COR-L47 (cell line): ENCODE measurements at regions not wholly inside any gene's neighbourhood (a gene's known extent, or its start where the extent isn't known, plus 50 kb on each side); places are given as distances from the start of the nearest gene placed in this dataset.

Experiments
- DNase-seq: peaks from one replicate; lab custom pipeline; 2025; lab: John Stamatoyannopoulos, UW

DNA sequence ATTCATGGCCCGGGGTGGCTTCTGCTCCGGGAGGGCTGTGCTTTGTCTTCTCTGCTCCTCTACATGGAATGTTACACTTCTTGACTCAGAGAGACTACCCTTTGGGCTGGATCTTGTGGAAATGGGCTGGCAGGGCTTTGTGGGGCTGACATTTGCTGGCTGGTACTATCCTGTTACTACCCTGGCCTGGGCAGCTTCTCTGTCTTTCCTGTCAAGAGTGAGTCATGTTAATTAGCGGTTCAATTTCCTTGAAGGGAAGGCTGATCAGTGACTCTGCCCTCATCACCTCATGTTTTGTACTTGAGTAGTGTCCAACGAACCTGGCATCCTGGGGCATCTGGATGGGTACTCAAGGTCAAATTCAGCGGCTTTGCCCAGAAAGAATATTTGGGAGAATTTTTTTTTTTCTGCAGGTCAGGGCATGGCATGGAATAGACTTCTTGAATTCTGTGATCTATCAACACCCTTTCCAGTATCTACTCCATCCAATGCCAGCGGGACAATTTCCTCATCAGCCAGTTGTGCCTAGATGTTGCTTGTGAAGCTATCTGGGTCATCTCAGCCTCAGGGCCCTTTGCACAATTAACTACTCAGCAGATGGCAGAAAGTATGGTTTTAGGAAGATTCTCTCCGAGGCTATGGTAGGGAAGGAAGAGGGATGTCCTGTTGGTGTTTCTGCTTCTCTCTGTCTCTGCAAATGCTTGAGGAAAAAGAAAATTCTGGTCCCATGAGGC, 140.5 kb upstream of the PLET1 start:
- no peak for DNase-seq

DNA sequence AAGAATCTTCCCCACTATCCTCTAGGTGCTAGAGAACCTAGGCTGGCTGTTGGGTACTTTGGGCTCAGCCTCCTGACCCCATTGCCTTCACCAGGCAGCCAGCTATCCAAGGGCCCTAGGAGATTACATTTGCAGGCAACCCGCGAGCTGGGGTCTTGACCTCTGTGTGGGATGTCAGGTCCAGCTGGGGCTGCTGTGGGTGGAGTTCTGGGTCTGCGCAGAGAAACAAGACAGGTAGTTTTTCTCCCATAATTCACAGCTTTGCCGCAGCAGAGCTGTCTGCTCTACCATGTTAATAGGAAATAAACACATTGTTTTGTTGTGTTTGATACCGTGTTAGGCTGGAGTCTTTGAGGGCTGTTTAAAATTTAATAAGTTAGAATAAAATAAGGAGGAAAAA, 142.8 kb upstream of the PLET1 start:
- DNase-seq: no peak

DNA sequence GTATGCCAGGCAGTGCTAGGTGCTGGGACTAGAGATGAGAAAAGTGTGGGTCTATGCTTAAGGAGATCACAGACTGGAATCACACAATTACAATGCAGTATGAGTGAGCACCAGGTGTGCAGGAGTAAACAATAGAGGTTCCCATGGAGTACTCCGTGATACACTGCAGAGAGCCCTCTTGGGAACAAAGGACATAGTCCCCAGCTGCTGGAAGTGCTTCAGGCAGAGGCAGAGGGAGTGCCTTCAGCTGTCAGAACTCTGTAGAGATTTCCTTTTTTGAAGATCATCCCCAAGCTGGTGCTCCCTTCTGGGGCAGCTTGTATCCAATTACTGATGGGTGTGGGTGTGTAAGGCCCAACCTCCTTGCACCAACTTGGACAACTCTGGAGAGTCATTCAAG, 143.5 kb upstream of the PLET1 start:
- DNase-seq: peak; percentile 69

DNA sequence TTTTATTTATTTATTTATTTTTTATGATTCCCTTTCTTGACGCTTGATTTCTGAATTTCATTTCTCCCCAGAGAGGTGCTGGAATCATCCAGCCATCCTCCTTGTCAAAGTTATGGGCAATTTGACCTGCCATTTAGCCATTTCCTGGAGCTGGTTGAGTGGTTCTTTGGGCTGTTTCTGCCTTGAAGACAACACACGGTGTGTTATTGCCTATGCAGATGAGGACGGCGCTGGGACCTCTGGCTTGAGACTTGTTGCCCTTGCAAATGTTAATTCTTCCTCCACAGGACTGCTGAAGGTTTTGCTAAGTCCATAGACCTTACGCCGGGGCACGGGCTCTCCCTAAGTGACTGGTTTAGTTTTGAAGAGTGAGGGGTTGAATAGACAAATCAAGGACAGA, 147.9 kb upstream of the PLET1 start:
- no peak for DNase-seq

DNA sequence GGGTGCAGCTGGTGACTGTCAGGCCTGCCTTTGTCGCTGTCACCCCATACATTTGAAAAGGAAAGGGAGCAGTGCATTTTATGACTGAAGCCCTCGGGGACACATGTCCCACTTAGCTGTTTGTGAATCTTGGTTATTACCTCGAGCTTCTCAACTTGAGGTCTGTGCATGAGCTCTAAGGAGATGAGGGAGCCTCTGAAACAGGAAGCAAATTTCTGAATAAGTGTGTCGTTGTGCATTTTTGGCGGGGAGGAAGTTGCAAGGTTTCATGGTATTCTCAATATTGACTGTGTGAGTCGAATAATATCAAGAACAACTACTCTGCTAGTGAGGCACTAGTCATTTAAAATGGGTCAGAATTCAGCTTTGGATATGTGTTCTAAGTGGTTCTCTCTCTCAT, 149.7 kb upstream of the PLET1 start:
- DNase-seq: no peak

DNA sequence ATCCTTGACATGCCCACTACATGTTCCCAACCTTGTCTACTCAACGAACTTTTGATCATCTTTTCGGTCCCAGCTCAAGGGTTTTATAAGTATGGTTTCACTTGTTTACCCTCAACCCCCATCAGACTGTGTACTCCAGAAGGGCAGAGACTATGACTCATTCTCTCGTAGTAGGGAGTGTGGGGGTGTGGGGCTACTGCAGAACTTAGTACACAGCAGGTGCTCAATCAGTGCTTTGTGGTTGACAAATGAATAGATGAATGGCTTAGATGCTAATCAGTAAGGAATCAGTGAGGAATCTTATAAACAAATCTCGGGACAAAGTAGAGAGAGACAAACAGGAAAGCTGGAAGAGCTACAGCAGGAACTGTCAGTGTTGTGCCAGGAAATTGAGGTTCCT, 151.7 kb upstream of the PLET1 start:
- no peak for DNase-seq

DNA sequence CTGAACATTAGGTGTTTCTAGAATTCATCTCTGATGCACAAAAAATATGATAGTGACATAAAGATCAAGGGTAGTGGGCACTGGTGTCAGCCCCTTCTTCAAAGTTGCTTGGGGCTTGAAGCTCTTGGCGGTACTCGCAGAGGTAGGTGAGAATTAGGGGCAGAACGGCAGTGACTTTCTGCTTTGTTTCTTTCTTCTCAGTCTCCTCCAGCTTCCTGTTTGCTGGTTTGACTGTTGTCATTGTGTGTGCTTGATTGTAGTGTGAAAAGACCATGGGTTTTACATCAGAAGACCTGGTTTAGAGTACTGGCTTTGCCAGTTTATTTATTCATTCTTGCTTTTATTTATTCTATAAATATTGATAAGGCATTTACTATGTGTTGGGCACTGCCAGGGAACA, 156.7 kb upstream of the PLET1 start:
- no peak for DNase-seq

DNA sequence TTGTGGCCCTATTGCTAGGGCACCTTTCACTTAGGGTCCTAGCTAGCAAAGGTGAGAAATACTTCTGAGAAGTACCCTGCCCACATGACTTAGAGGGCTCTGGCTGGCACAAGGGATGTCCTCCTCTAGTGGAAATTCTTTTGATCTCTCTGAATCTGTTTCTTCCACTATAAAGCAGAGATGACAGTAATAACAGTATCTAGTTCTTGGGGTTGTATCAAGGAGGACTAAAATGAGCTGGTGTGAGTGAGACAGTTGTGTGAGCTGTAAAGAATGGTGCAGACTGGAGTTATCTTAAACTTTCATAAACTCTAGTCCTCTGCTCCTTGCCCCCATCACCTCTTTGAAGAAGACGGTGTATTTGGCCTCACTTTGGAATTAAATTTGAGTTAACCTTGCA, 157.8 kb upstream of the PLET1 start:
- DNase-seq: no peak

DNA sequence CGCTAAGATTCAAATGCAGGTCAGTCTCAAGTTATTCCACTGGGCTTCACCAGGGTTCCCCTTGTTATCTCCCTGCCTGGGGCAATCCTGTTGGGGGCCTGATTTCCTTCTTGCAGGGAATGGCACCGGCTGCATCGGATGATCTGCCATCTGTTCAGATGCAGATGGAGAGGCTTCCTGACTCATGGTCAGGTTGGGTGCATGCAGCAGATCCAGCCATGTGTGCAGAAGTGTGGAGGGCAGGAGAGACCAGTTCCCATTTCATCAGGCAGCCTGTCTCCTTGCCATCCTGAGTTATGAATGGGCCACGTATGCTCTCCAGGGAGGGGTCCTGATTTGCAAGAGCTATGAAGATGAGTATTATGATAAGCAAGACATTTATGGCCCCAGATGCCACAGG, 161.2 kb upstream of the PLET1 start:
- no peak for DNase-seq

DNA sequence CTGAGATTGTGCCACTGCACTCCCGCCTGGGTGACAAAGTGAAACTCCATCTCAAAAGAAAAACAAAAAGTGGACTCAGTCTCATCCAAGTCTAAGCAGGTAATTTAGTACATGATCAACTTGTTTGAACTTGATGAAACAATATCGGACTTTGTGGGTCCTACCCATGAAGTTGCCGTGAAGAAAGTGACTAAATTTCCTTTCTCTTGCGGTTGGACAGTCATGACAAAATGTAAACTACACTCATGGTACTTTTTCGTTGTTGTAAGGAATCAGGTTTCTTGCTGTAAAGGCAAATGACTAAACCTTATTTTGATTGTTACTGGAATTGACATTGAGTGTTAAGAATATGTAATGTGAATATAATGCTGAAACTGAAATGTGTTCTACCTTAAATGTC, 164.5 kb upstream of the PLET1 start:
- DNase-seq: no peak

DNA sequence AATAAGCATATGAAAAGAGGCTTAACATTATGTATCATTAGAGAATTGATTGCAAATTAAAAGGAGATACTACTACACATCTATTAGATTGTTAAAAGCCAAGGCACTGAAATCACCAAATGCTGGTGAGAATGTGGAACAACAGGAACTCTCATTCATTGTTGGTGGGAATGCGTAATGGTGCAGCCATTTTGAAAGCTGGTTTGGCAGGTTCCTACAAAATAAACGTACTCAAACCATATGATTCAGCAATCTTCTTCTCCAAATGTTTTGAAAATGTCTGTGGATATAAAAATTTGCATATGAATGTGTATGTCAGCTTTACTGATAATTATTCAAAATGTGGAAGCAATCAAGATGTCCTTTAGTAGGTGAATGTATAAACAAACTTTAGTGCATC, 176.4 kb upstream of the PLET1 start:
- DNase-seq: no peak

DNA sequence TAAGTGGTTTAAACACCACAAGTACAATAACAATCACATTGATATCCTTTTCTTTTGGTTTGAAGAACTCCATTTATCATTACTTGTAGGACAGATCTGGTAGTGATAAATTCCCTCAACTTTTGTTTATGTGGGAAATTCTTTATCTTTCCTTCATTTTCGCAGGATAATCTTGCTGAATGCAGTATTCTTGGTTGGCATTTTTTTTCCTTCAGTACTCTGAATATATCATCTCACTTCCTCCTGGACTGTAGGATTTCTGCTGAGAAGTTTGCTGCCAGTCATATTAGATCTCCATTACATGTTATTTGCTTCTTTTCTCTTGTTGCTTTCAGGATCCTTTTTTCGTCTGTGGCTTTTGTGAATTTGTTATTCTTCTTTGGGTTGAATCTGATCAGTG, 179.0 kb upstream of the PLET1 start:
- DNase-seq: no peak

DNA sequence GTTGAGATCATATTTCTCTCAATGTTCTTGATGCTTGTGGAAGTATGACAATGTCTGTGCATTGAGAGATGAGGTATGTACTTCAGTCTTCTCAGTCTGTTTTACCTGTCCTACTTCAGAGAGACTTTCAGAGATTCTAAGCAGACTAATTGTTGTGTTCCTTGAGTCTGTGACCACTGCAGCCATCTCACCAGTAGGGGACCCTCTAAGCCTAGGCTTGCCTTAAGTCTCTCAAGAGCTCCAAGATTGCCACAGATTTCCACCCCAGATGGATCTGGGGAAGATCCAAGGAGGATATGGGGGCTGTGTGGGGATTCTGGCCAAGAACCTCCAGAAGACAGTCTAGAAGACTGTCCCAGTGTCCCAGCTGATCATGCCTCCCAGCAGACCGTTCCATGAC, 179.9 kb upstream of the PLET1 start:
- no peak for DNase-seq

DNA sequence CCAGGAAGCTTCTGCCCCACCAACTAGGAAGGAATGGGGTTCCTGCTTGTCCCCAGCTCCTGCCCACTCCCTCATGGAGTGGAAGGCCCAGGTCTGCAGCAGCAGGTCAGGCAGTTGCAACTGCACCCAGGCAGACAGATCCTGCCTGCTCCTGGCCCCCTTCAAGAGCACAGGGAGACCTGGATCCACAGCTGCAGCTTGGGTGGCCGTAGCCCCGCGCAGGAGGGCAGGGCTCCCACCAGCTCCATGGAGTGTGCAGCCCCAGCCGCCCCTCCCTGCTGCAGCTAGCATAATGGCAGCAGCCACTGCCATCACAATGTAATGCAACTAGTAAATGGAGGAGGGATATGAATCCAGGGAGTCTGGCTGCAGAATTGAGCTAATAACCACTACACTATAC, 187.5 kb upstream of the PLET1 start:
- DNase-seq: no peak

DNA sequence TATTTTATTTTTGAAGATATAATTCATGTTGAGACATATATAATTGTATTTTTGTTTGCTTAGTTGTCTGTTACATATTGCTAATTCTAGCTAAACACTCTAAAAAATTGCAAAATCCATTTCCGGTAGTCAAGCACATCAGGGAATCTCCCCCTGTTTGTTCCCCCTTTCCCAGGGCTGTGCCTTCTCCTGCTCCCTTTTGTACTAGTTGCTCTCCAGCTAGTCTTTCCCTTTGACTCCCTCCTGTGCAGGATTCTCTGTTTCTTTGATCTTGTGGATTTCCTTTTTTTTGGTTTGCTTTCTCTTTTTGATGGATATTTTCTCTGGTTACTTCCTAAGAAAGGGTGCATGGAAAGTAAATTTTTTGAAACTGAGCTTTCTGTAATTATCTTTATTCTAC, 188.1 kb upstream of the PLET1 start:
- DNase-seq: no peak

DNA sequence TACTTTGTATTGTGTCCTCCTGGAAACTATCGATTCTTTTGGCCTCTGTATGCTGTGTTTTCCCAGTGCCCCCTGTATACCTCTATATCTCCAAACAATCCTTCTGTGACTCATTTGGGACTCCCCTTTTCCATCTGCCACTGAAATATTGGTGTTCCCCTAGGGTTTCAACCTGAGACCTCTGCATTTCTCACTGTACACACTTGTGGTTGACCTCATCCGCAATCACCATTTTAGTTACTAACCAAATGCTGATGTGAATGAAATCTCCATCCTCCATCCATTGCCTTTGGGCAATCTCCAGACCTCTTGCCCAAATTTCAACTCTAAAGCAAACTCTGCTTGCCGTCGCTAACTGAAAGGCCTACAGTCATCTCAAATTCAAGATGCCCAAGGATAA, 190.6 kb upstream of the PLET1 start:
- DNase-seq: no peak

DNA sequence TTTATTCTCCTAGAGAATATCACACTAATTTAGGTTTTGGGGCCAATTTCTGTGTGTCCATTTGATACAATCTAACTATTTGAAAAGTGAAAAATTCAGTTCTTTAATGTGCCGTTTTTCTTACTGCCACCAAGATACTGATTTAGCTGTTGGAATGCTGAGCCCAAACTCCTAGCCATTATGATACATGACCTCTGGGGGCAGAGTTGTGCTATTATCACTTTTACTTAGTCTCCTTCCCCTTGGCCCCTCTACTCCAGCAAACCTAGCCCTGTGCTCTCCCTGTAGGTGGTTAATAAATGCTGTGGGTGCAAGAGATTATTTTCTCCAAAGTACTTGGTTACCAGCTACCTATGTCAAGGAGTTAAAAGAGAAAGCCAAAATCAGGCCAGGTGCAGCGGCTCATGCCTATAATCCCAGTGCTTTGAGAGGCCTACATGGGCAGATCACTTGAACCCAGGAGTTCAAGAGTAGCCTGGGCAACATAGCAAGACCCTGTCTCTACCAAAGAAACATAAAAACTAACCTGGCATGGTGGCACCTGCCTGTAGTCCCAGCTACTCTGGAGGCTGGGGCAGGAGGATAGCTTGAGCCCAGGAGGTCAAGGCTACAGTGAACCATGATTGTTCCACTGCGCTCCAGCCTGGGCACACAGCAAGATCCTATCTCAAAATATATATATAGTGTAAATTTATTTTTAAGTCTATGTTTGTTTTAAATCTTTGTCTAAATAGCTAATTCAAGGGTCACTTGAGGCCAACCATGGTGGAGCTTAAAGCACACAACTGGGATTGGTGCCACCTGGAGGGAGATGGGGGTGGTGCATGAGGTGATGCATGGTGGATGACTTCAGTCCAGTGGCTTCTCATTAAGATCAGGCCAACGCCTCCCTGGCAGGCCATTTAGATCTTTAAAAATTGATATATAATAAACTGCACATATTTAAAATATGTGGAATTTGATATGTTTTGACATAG, 193.2 kb upstream of the PLET1 start:
- DNase-seq: no peak

DNA sequence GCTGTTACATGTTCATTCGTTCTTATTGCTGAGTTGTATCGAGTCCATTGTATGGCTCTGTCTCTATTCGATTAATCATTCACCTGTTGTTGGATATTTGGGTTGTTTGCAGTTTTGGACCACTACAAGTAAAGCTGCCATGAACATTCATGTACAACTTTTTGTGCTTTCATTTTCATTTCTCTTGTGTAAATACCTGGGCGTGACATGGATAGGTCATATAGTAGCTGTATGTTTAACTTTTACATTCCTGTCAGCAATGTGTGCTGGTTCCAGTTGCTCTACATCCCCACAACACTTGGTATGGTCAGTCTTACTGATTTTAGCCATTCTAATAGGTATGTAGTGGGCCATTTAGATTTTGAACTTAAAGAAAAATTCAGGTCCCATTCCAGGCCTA, 194.2 kb upstream of the PLET1 start:
- DNase-seq: no peak

DNA sequence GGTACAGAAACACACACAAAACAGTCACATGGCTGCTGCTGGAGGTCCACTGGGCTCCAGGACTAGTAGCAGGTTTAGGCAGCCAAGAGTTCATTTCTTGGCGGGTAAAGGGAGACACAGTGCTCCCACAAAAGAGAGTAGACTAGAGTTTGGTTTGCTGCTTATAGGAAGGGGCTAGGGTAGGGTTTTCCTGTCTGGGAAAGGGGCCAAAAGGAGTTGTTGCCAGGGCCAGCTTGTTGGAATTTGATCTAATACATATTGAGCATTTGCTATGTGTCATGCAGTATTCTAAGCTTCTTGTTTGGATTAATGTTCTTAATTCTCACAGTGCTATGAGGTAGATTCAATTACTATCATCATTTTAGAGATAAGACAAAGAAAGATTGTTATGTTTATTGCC, 195.1 kb upstream of the PLET1 start:
- no peak for DNase-seq

DNA sequence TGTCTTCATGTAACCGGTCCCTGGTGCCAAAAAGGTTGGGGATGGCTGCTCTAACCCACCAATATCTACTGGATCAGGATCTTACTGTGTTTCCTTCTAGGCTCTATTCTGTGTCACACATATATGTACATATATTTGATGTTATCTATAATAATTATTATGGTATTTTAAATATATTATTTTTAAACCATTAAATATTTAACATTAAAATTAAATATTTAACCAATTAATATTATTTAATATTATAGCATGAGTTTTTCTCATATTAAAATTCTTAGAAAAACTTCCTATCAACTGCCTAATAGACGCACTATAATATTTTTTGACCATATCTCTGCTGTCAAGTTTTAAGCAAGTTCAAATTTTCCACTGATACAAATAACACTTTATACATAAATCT, 196.9 kb upstream of the PLET1 start:
- DNase-seq: no peak

DNA sequence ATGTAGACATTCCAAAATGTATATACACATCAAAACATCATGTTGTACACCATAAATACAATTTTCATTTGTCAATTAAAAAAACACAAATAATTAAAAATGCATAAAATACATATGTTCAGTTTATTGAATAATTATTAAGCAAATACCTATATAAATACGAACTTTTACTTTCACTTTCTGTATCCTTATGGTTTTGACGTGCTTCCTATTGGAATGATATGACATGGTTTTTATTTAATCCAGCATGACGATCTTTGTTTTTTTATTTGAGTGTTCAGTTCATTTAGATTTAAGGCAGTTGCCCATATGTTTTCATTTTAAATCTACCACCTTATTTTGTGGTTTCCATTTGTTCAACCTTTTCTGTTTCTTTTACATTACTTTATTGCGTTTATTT, 198.3 kb upstream of the PLET1 start:
- no peak for DNase-seq

DNA sequence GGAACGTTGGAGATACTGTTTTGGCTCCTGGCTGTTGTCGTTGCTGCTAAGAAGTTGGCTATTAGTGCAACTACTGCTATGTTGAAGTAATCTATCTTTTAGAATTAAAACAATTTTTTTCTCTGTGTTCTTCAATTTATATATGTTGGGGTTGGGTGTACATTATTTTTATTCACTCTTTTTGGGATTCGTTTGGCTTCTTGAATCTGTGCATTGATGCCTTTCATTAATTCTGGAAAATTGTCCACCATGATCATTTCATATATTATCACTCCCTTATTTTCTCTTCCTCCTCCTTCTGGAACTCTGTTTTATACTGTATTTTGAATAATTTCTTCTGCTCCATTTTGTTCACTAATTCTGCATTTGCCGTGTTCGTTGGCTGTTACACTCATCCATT, 199.5 kb upstream of the PLET1 start:
- DNase-seq: no peak

DNA sequence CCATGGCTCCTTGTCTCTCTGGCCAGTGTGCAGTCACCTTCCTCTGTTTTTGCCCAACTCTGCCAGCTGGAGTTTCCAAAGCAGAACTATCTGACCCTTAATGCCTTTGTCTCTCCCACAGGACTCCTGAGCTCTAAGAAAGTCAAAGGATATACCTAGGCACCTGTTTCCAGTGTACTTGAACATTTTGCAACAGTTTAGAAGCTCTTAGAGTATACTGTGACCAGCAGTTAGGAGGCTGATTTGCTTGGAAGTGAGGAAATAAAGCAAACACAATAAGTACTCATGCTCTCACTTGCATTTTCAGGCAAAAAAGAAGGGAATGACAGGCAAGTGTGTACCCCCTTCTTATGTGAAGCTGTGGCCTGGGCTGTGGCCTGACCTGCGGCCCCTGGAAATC, 204.3 kb upstream of the PLET1 start:
- no peak for DNase-seq
